HG02938 (cell line): ENCODE measurements at regions not wholly inside any gene's neighbourhood (a gene's known extent, or its start where the extent isn't known, plus 50 kb on each side); places are given as distances from the start of the nearest gene placed in this dataset.

Experiments used
- ATAC-seq: cut with Tn5 transposase; IDR thresholded peaks from one replicate; pipeline ENCODE4 v1.9.1; 2021; ENCODE audit warnings: mild to moderate bottlenecking, moderate library complexity; ENCODE audit not compliant: unreplicated experiment

- no peak for ATAC-seq
Observed at GRCh38 chr10:34869135-34869836, 54.2 kb upstream of the PARD3 start.

- ATAC-seq = no peak
Observed at GRCh38 chr10:34868589-34868988, 53.5 kb upstream of the PARD3 start.

- ATAC-seq = no peak
Observed at GRCh38 chr10:34866848-34867247, 51.8 kb upstream of the PARD3 start.
